HG03139 (cell line): ENCODE measurements at regions not wholly inside any gene's neighbourhood (a gene's known extent, or its start where the extent isn't known, plus 50 kb on each side); places are given as distances from the start of the nearest gene placed in this dataset.
"Not testable (repeated sequence)": the region's sequence is repeated elsewhere in the genome, so short reads cannot be mapped to it uniquely, and the experiment has no call there.

Experiments
- ATAC-seq: cut with Tn5 transposase; IDR thresholded peaks from one replicate; pipeline ENCODE4 v1.9.1; 2021; ENCODE audit not compliant: unreplicated experiment

GRCh38 chr18:77369644-77370043 lies 120.0 kb downstream of the GALR1 start:
- no peak for ATAC-seq

DNA sequence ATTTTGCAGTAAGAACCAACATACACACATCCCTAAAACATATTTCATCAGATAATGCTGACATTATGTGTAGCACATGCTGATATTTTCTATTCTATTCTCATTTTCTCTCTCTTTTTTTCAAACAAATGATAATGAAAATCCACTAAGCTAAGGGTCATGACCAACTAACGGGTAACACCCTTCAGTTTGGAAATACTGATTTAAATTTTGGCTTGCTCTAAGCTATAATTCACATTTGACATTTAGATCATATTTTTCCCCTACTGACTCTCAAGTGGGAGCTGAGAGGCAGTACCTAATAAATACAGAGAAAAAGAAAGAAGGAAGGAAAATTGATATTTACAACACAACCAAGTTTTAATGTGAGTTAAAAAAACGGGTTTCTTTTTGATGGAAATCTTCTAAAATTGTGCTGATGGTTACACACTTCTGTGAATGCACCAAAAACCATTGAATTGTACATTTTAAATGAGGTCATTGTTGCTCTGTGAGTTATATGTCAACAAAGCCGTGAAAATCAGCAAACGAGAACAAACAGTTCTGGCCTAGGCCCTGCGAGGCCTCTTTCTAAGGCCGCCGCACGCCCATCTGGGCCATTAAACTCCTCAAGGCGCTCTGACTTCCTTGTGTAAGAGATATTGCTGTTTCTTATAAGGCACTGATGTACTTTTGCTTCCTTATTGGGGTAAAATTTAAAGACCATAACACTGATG lies 124.2 kb downstream of the GALR1 start:
- ATAC-seq, result no peak

DNA sequence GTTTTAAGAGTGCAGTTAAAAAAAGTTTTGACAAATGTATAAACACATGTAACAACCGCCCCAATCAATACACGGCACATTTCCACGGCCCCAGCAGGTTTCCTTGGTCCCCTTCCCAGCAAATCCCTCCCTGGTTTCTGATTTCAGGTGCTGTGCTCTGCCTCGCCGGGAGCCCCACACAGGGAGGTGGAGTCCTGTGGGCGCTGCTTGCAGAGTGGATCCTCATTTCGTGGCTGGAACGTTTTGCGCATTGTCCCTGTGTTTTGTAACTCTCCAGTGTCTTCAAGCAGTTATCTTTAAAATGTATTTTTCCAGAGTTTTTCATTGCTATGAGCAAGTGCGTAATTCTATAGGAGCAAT lies 124.8 kb downstream of the GALR1 start:
- no peak for ATAC-seq

GRCh38 chr18:77376043-77376732 lies 126.5 kb downstream of the GALR1 start:
- ATAC-seq, result no peak

GRCh38 chr18:77376733-77377094 lies 127.1 kb downstream of the GALR1 start:
- no peak for ATAC-seq

DNA sequence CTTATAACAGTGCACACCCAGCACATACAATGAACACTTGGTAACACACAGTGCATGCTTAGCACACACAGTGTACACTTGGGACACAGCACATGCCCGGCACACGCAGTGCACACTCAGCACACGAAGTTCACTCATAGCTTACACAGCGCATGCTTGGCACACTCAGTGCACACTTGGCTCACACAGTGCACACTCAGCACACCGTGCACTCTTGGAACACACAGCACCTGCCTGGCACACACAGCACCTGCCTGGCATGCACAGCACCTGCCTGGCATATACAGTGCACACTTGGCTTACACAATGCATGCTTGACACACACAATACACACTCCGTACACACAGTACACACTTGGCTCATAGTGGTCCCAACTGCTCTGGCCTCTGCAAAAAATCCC lies 128.2 kb downstream of the GALR1 start:
- no peak for ATAC-seq

DNA sequence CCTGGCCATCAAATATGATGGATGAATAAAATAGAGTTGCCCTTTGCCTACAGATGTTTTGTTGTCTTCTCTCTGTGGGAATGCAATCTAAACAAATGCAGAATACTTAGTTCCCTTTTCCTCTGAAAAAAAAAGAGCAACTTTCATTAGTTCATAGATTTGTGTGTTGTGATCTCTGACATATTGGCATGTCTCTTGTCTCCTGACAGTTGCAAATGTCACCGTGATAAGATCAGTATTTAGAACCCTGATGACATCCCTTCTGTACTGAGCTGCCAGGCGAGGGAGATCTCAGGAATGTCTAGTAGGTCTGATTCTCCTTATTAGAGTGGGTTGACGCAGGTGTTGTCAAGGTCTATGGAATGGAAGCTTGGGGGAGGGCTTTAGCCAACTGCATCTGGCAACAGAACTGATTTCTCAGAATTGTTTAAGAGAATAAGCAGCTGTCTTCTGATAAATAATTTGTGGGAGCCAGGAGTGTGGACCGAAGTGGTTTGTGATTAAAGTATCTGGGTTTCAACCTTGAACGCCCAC lies 130.4 kb downstream of the GALR1 start:
- no peak for ATAC-seq

- ATAC-seq, result no peak
These were observed 131.0 kb downstream of the GALR1 start for GRCh38 chr18:77380695-77381094.

GRCh38 chr18:77392321-77392720 lies 142.7 kb downstream of the GALR1 start:
- ATAC-seq, result no peak

- ATAC-seq, result no peak
These were observed 143.9 kb downstream of the GALR1 start for GRCh38 chr18:77393519-77393918.

DNA sequence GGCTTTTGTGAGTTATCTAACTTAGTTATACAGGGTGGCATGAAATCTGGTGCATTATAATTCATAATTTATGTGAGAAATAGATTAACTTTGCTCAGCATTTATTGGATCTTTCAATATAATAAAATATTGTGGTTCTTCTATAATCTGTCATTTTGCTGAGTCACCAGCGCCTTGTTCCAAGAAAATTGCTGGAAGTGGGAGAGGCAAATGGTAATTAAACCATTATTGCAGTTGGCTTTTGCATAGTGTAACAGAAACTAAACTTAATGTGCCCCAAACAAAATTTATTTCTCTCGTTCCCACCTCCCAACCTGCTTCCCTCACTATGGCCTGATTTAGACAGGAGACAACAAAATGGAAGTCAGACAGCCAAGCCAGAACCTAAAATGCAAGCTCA lies 146.3 kb downstream of the GALR1 start:
- ATAC-seq, result no peak

GRCh38 chr18:77397056-77397455 lies 147.4 kb downstream of the GALR1 start:
- no peak for ATAC-seq

DNA sequence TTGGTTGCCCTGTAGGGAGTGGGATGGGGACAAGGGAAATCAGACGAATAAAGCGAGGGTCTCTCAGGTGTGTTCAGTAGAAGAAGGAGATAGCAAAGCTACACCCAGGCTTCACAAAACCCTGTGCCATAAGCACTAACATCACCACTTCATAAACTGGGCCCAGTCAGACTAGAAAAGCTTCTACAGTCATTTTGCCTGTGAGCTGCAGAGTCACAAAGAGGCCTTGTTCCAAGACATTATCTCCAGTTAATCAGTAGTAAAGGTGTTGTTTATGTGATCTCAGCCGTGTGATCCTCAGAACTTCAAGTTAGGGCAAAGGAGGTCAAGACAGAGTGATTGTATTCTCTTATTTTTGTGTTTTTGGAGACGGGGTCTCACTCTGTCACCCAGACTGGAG lies 148.0 kb downstream of the GALR1 start:
- no peak for ATAC-seq

- no peak for ATAC-seq
These were observed 150.9 kb downstream of the GALR1 start for GRCh38 chr18:77400561-77400960.

GRCh38 chr18:77401173-77401572 lies 151.5 kb downstream of the GALR1 start:
- no peak for ATAC-seq

GRCh38 chr18:77403969-77404535 lies 154.4 kb downstream of the GALR1 start:
- ATAC-seq, result no peak

GRCh38 chr18:77405096-77405495 lies 155.4 kb downstream of the GALR1 start:
- no peak for ATAC-seq

- ATAC-seq, result no peak
These were observed 158.1 kb downstream of the GALR1 start for GRCh38 chr18:77407733-77408132.

- ATAC-seq, result not testable (repeated sequence)
These were observed 171.9 kb downstream of the GALR1 start for GRCh38 chr18:77421546-77421945.

GRCh38 chr18:77422974-77423867 lies 173.6 kb downstream of the GALR1 start:
- ATAC-seq, result no peak

DNA sequence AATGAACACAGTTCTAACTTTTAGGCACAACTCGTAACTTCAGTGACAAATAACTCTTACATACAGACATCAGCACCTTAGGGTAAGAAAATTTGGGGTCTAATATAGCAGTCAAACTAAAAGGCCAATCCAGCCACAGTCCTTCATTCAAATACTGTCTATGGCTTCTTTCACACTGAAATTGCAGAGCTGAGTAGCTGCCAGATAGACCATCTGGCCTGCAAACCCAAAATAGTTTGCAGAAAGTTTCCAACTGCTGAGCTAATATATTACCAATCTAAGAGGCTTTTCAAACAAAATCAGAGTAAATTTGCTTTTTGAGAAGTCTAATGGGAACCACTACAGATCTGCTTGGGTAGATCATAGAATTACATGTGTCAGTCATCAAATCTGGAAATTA lies 183.4 kb downstream of the GALR1 start:
- ATAC-seq, result no peak
